Cardiac muscle cell (in vitro differentiated cells and primary cell): ENCODE measurements at regions not wholly inside any gene's neighbourhood (a gene's known extent, or its start where the extent isn't known, plus 50 kb on each side); places are given as distances from the start of the nearest gene placed in this dataset.

Experiments used
- DNase-seq, 2 donors: peaks; one replicate each; pipeline versions ENCODE4 v3.0.0 to v3.0.0-alpha.2; 2010 to 2017; ENCODE audit warnings: low read depth in 1 of 2, low spot score in 1 of 2
- H3K27ac ChIP-seq: fragments of 200-600 bp; sonication (generic); 2 replicates; pipeline ENCODE4 v1.5.1; 2016
- H3K27me3 ChIP-seq: fragments of 200-600 bp; sonication (generic); 2 replicates; pipeline ENCODE4 v1.6.0; 2016; ENCODE audit warnings: control low read depth
- H3K36me3 ChIP-seq: fragments of 200-600 bp; sonication (generic); 2 replicates; pipeline ENCODE4 v1.5.1; 2016; ENCODE audit warnings: control low read depth
- H3K4me1 ChIP-seq: fragments of 200-600 bp; sonication (generic); 2 replicates; pipeline ENCODE4 v1.8.1; 2017; ENCODE audit warnings: low read depth, mild to moderate bottlenecking, mixed run types
- H3K4me3 ChIP-seq: fragments of 200-600 bp; sonication (generic); 2 replicates; pipeline ENCODE4 v1.5.1; 2016; ENCODE audit warnings: mild to moderate bottlenecking
- H3K9me3 ChIP-seq: fragments of 200-600 bp; sonication (generic); 2 replicates; pipeline ENCODE4 v1.5.1; 2017; ENCODE audit warnings: low read depth, mild to moderate bottlenecking, control low read depth
- CTCF ChIP-seq: IDR thresholded peaks from 2 replicates; pipeline ENCODE4 v1.5.1; 2012; ENCODE audit warnings: low read depth, mild to moderate bottlenecking, low read length

- Histone ChIP-seq H3K4me1 (peaks cover 7% of the 10 kb centered on the region), H3K4me3 (no peak overlapping the region), H3K27me3 (no peaks in the 10 kb centered on the region), H3K27ac (no peak overlapping the region), H3K36me3 (no peaks in the 10 kb centered on the region), H3K9me3 (no peaks in the 10 kb centered on the region)
- DNase-seq: no peak
- no peak for TF ChIP-seq CTCF
Observed at GRCh38 chr17:70869402-70870085, 700.2 kb downstream of the KCNJ2 start.

GRCh38 chr17:70871180-70871818 is 702.0 kb downstream of the KCNJ2 start:
- TF ChIP-seq CTCF: no peak
- H3K4me3 ChIP-seq: no peak overlapping the region
- no peak overlapping the region for H3K27ac ChIP-seq
- DNase-seq: no peak
- H3K36me3 ChIP-seq: no peaks in the 10 kb centered on the region
- H3K27me3 ChIP-seq: no peaks in the 10 kb centered on the region
- H3K9me3 ChIP-seq: no peaks in the 10 kb centered on the region
- H3K4me1 ChIP-seq: peaks cover 7% of the 10 kb centered on the region

GRCh38 chr17:70872103-70872502 is 702.8 kb downstream of the KCNJ2 start:
- Histone ChIP-seq H3K36me3 (no peaks in the 10 kb centered on the region), H3K9me3 (no peaks in the 10 kb centered on the region), H3K27ac (no peak overlapping the region), H3K4me3 (no peak overlapping the region), H3K27me3 (no peaks in the 10 kb centered on the region), H3K4me1 (peaks cover 7% of the 10 kb centered on the region)
- TF ChIP-seq CTCF: no peak
- DNase-seq: no peak

- Histone ChIP-seq H3K4me3 (no peak overlapping the region), H3K36me3 (no peaks in the 10 kb centered on the region), H3K27me3 (no peaks in the 10 kb centered on the region), H3K27ac (no peak overlapping the region), H3K9me3 (no peaks in the 10 kb centered on the region), H3K4me1 (peaks cover 7% of the 10 kb centered on the region)
- peak in 1 of 2 donors; percentile 83 for DNase-seq
- no peak for TF ChIP-seq CTCF
Observed at GRCh38 chr17:70875729-70876310, 706.5 kb downstream of the KCNJ2 start.

GRCh38 chr17:70878879-70879278 is 709.5 kb downstream of the KCNJ2 start:
- H3K4me1 ChIP-seq: no peaks in the 10 kb centered on the region
- no peaks in the 10 kb centered on the region for H3K36me3 ChIP-seq
- no peak overlapping the region for H3K4me3 ChIP-seq
- DNase-seq: no peak
- H3K27me3 ChIP-seq: no peaks in the 10 kb centered on the region
- no peak overlapping the region for H3K27ac ChIP-seq
- TF ChIP-seq CTCF: no peak
- no peaks in the 10 kb centered on the region for H3K9me3 ChIP-seq
